Mesenchymal stem cell (in vitro differentiated cells and primary cell): ENCODE measurements at regions not wholly inside any gene's neighbourhood (a gene's known extent, or its start where the extent isn't known, plus 50 kb on each side); places are given as distances from the start of the nearest gene placed in this dataset.
A peak's percentile ranks its signal among the peaks of the same experiment; 100 is the strongest.

ENCODE experiments used
- DNase-seq: peaks from one replicate; pipeline ENCODE4 v3.0.0-alpha.2; 2013
- H2AFZ ChIP-seq: one replicate; pipeline ENCODE4 v1.6.1; 2013; ENCODE audit warnings: low read depth, mild to moderate bottlenecking, control low read depth, inconsistent platforms, low read length, moderate library complexity
- H2AK5ac ChIP-seq: 2 replicates; pipeline ENCODE4 v1.6.1; 2013; ENCODE audit warnings: low read length, moderate library complexity, mild to moderate bottlenecking, inconsistent platforms; ENCODE audit not compliant: severe bottlenecking
- H2BK120ac ChIP-seq: one replicate; pipeline ENCODE4 v1.6.1; 2013; ENCODE audit warnings: low read depth, mild to moderate bottlenecking, inconsistent platforms, low read length, moderate library complexity
- H2BK12ac ChIP-seq, 2 experiments: one replicate each; pipeline ENCODE4 v1.6.1; 2013; ENCODE audit warnings: inconsistent platforms in 2 of 2, low read length in 2 of 2, mild to moderate bottlenecking in 2 of 2, moderate library complexity in 2 of 2, control low read depth in 1 of 2
- H2BK15ac ChIP-seq: one replicate; pipeline ENCODE4 v1.6.1; 2013; ENCODE audit warnings: mild to moderate bottlenecking, low read depth, inconsistent platforms; ENCODE audit not compliant: poor library complexity, severe bottlenecking
- H2BK5ac ChIP-seq: 2 replicates; pipeline ENCODE4 v1.6.1; 2013; ENCODE audit warnings: low read depth, mild to moderate bottlenecking, low read length, control low read depth, inconsistent platforms; ENCODE audit not compliant: poor library complexity, severe bottlenecking
- H3K14ac ChIP-seq, 2 experiments: one replicate each; pipeline ENCODE4 v1.6.1; 2013; ENCODE audit warnings: inconsistent platforms in 2 of 2, low read length in 2 of 2, control low read depth in 1 of 2, mild to moderate bottlenecking in 1 of 2, moderate library complexity in 1 of 2
- H3K18ac ChIP-seq, 2 experiments: one replicate each; pipeline ENCODE4 v1.6.1; 2013; ENCODE audit warnings: inconsistent platforms in 2 of 2, low read length in 2 of 2, control low read depth in 1 of 2, low read depth in 1 of 2, mild to moderate bottlenecking in 1 of 2
- H3K23ac ChIP-seq, 2 experiments: one replicate each; pipeline ENCODE4 v1.6.1; 2013; ENCODE audit warnings: inconsistent platforms in 2 of 2, low read length in 2 of 2, mild to moderate bottlenecking in 2 of 2, moderate library complexity in 2 of 2, control low read depth in 1 of 2
- H3K27ac ChIP-seq: 2 replicates; pipeline ENCODE4 v1.5.1; 2013; ENCODE audit warnings: mild to moderate bottlenecking, moderate library complexity, low read length, control low read depth, inconsistent platforms; ENCODE audit not compliant: poor library complexity, severe bottlenecking
- H3K27me3 ChIP-seq, 2 experiments: 2 replicates each; pipeline versions ENCODE4 v1.6.1 to v1.7.0; 2013; ENCODE audit warnings: low read length in 2 of 2, mild to moderate bottlenecking in 2 of 2, moderate library complexity in 2 of 2, control low read depth in 1 of 2, inconsistent platforms in 1 of 2; ENCODE audit not compliant: control insufficient read depth in 1 of 2, insufficient read depth in 1 of 2
- H3K36me3 ChIP-seq, 2 experiments: 2 replicates each; pipeline versions ENCODE4 v1.6.1 to v1.7.0; 2013; ENCODE audit warnings: low read length in 2 of 2, control low read depth in 1 of 2, inconsistent platforms in 1 of 2, low read depth in 1 of 2, mild to moderate bottlenecking in 1 of 2; ENCODE audit not compliant: insufficient read depth in 2 of 2, control insufficient read depth in 1 of 2
- H3K4ac ChIP-seq, 2 experiments: one replicate each; pipeline ENCODE4 v1.6.1; 2013; ENCODE audit warnings: inconsistent platforms in 2 of 2, low read length in 2 of 2, mild to moderate bottlenecking in 2 of 2, moderate library complexity in 2 of 2, control low read depth in 1 of 2, low read depth in 1 of 2
- H3K4me1 ChIP-seq: 2 replicates; pipeline ENCODE4 v1.6.1; 2013; ENCODE audit warnings: low read depth, low read length, control low read depth; ENCODE audit not compliant: control insufficient read depth, insufficient read depth
- H3K4me2 ChIP-seq: 2 replicates; pipeline ENCODE4 v1.6.1; 2013; ENCODE audit warnings: low read length, mild to moderate bottlenecking, inconsistent platforms; ENCODE audit not compliant: poor library complexity, severe bottlenecking
- H3K4me3 ChIP-seq, 2 experiments: 2 replicates each; pipeline versions ENCODE4 v1.5.1 to v1.7.0; 2013; ENCODE audit warnings: low read length in 2 of 2, mild to moderate bottlenecking in 2 of 2, control low read depth in 1 of 2, low read depth in 1 of 2; ENCODE audit not compliant: insufficient read depth in 1 of 2
- H3K79me1 ChIP-seq: replicated peaks from 2 replicates; pipeline ENCODE4 v1.6.1; 2013; ENCODE audit warnings: mild to moderate bottlenecking, control low read depth, low read length, inconsistent platforms; ENCODE audit not compliant: poor library complexity, severe bottlenecking
- H3K9ac ChIP-seq: 2 replicates; pipeline ENCODE4 v1.7.0; 2013; ENCODE audit warnings: mild to moderate bottlenecking, low read length, moderate library complexity
- H3K9me3 ChIP-seq: 2 replicates; pipeline ENCODE4 v1.7.0; 2013; ENCODE audit warnings: mild to moderate bottlenecking, low read length; ENCODE audit not compliant: control insufficient read depth
- H4K8ac ChIP-seq: one replicate; pipeline ENCODE4 v1.6.1; 2013; ENCODE audit warnings: inconsistent platforms, mild to moderate bottlenecking, low read length, moderate library complexity
- H4K91ac ChIP-seq: one replicate; pipeline ENCODE4 v1.6.1; 2013; ENCODE audit warnings: mild to moderate bottlenecking, low read length, inconsistent platforms
- WGBS: methylation state at CpG from one replicate; pipeline ENCODE4 v1.1.7; 2013; ENCODE audit warnings: mixed read lengths; 5-methylcytosine and 5-hydroxymethylcytosine counted together

DNA sequence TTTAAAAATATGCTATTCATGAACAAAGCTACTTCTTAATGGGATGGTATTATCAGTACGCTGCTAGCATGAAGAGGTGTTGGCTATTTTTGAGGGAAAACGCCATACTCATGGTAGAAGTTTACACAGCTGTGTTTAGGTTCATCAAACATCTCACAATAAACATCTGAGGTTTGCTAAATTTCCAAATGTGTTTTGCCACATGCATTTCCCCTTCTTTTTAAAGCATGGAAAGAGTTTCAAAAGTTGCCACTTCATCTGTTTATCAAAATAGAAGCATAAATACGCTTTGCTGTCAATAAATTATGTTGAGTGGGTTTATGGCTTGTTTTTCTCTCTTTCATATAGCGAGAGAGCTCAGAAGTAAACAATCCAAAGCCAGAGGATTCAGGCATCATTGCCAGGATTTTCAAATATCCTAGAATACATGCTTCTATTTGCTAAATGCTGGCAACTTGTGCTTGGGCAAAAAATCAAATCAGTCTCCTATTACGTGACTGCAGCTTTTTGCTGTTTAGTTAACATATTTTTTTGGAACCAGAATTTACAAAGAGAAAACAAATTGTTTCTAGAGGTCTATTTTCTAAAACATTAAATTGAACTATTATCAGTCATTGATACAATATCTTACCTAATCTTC lies 1919.9 kb upstream of the LRRTM1 start:
- Histone ChIP-seq H4K8ac (no peak overlapping the region), H2BK12ac (no peak overlapping the region), H3K14ac (no peak overlapping the region), H2BK5ac (no peak overlapping the region), H3K4me1 (no peaks in the 10 kb centered on the region), H3K18ac (no peak overlapping the region), H2BK15ac (no peak overlapping the region), H2BK120ac (no peak overlapping the region), H3K23ac (no peak overlapping the region), H3K27ac (no peak overlapping the region), H3K4me3 (no peak overlapping the region), H3K9ac (no peak overlapping the region), H3K4ac (no peak overlapping the region), H3K9me3 (peaks cover 34% of the 10 kb centered on the region), H4K91ac (no peak overlapping the region), H2AFZ (no peak overlapping the region), H3K36me3 (no peaks in the 10 kb centered on the region), H2AK5ac (no peak overlapping the region), H3K27me3 (no peaks in the 10 kb centered on the region), H3K79me1 (no peaks in the 10 kb centered on the region), H3K4me2 (no peak overlapping the region)
- WGBS: 60% methylated on average over 1 of the region's 5 CpGs
- no peak for DNase-seq

DNA sequence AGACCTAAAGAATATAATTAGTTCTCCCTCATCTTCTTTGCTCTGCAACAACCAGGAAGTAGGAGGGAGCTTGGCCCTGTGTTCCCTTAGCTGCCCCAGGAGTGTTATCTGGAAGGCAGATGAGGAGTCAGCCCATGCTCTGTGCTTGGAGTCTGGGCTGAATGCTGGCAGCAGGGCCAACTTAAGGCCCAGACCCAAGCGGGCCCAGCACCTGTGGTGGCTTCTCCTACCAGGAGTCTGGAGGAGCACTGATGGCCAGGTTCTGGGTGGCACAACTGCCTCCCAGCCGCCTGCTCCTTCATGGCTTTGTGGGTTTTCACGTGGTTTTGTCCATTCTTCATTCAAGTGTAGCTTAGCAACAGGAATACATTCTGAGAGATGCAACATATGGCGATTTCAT lies 1910.7 kb upstream of the LRRTM1 start:
- H3K23ac ChIP-seq: no peak overlapping the region
- no peak overlapping the region for H4K8ac ChIP-seq
- no peak overlapping the region for H2AFZ ChIP-seq
- H2BK12ac ChIP-seq: no peak overlapping the region
- peak; percentile 1 for DNase-seq
- no peak overlapping the region for H3K9ac ChIP-seq
- H3K27me3 ChIP-seq: no peaks in the 10 kb centered on the region
- no peak overlapping the region for H2AK5ac ChIP-seq
- no peak overlapping the region for H3K18ac ChIP-seq
- H3K36me3 ChIP-seq: no peaks in the 10 kb centered on the region
- no peak overlapping the region for H4K91ac ChIP-seq
- H2BK15ac ChIP-seq: no peak overlapping the region
- no peak overlapping the region for H2BK120ac ChIP-seq
- no peak overlapping the region for H3K4me3 ChIP-seq
- peaks cover 30% of the 10 kb centered on the region for H3K9me3 ChIP-seq
- H3K4me2 ChIP-seq: no peak overlapping the region
- no peaks in the 10 kb centered on the region for H3K4me1 ChIP-seq
- H3K14ac ChIP-seq: no peak overlapping the region
- 60% methylated on average over 4 of the region's 4 CpGs for WGBS
- H2BK5ac ChIP-seq: no peak overlapping the region
- H3K79me1 ChIP-seq: no peaks in the 10 kb centered on the region
- no peak overlapping the region for H3K4ac ChIP-seq
- H3K27ac ChIP-seq: no peak overlapping the region

DNA sequence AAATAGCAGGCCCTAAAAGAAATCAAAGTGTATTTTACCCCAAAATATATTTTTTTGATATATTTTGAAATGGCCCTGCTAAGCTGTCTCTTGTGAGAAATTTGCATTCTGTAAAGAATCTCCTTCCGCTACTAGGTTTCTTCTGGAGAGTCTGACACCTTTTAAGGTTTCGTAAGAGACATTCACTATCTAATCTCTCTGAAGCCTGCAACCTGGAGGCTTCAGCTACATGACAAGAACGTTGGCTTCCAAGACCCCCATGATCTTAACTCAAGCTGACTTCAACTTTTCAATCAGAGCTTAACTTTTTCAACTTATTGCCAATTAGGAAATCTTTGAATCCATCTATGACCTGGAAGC lies 1894.9 kb upstream of the LRRTM1 start:
- no peak overlapping the region for H2BK12ac ChIP-seq
- H2AFZ ChIP-seq: no peak overlapping the region
- no peak overlapping the region for H3K4ac ChIP-seq
- H3K79me1 ChIP-seq: no peaks in the 10 kb centered on the region
- H3K14ac ChIP-seq: no peak overlapping the region
- no peak overlapping the region for H3K27ac ChIP-seq
- H3K23ac ChIP-seq: no peak overlapping the region
- no peaks in the 10 kb centered on the region for H3K4me1 ChIP-seq
- H3K18ac ChIP-seq: no peak overlapping the region
- peaks cover 33% of the 10 kb centered on the region for H3K9me3 ChIP-seq
- H3K4me3 ChIP-seq: no peak overlapping the region
- no peak for DNase-seq
- H3K27me3 ChIP-seq: no peaks in the 10 kb centered on the region
- H4K8ac ChIP-seq: no peak overlapping the region
- no peak overlapping the region for H3K9ac ChIP-seq
- H2AK5ac ChIP-seq: no peak overlapping the region
- H4K91ac ChIP-seq: no peak overlapping the region
- H2BK5ac ChIP-seq: no peak overlapping the region
- H3K4me2 ChIP-seq: no peak overlapping the region
- WGBS: 58% methylated on average over 3 of the region's 3 CpGs
- no peak overlapping the region for H2BK15ac ChIP-seq
- no peak overlapping the region for H2BK120ac ChIP-seq
- no peaks in the 10 kb centered on the region for H3K36me3 ChIP-seq

DNA sequence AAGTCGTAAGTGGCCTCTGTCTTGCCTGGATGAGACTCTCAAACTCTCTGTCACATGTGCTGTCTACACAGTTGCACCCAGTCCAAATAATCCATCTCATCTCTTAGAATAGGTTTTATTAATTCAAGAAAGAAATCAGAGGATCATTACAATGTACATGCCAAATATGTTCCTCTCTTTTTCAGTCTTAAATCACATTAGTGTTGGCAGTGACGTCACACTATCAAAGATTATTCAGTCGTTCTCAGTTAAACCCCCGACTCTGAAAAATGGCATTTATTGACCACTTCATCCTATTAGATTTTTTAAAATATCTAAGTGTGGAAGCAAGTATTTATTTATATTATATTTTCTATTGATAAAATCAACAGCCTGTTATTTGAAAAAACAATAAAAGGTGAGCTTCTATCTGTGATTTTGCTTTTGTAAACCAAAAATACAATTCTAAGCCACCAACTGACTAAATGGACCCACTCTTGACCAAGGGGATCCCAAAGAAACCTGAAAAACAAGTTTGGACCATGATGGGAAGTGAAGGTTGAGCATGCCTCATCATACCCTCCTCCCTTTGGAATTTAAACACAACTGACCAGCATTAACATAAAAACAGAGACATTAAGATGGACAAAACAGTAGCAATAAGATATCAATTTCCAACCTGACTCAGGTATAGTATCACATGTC lies 1894.4 kb upstream of the LRRTM1 start:
- Histone ChIP-seq H4K8ac (no peak overlapping the region), H3K9ac (no peak overlapping the region), H2BK5ac (no peak overlapping the region), H3K27ac (no peak overlapping the region), H3K4me1 (no peaks in the 10 kb centered on the region), H3K23ac (no peak overlapping the region), H3K4me2 (no peak overlapping the region), H2AK5ac (no peak overlapping the region), H3K27me3 (no peaks in the 10 kb centered on the region), H2BK120ac (no peak overlapping the region), H2BK15ac (no peak overlapping the region), H3K14ac (no peak overlapping the region), H2AFZ (no peak overlapping the region), H3K79me1 (no peaks in the 10 kb centered on the region), H3K18ac (no peak overlapping the region), H3K4me3 (no peak overlapping the region), H3K9me3 (peaks cover 29% of the 10 kb centered on the region), H3K4ac (no peak overlapping the region), H2BK12ac (no peak overlapping the region), H4K91ac (no peak overlapping the region), H3K36me3 (no peaks in the 10 kb centered on the region)
- WGBS: 93% methylated on average over 3 of the region's 4 CpGs
- DNase-seq: no peak
